HCT116 (cell line): ENCODE measurements at regions not wholly inside any gene's neighbourhood (a gene's known extent, or its start where the extent isn't known, plus 50 kb on each side); places are given as distances from the start of the nearest gene placed in this dataset.

ENCODE experiments used
- ATAC-seq: fragments of 200-7000 bp; cut with Tn5 transposase; 2 replicates; pipeline ENCODE4 v1.9.1; 2020; ENCODE audit warnings: mild to moderate bottlenecking, moderate library complexity
- BruUV-seq: library from RNA; stranded (reverse); fragments of 400-500 nt; replicated peaks from 2 replicates; lab custom pipeline; 2021; lab: Mats Ljungman, UMichigan
- CTCF ChIA-PET: fragments of 300-600 bp; sonication (Branson Sonifier 250); formaldehyde crosslinking; loops from one replicate; lab custom pipeline; 2021; ENCODE audit warnings: antibody characterized with exemption; lab: Charles Lee
- POLR2A ChIA-PET: fragments of 300-600, 350-600 bp; sonication (Branson Sonifier 250); formaldehyde crosslinking; loops from one replicate; lab custom pipeline; 2021; ENCODE audit warnings: antibody characterized with exemption; lab: Charles Lee
- RAD21 ChIA-PET, 2 experiments: fragments of 300-600 bp; sonication (Branson Sonifier 250); formaldehyde crosslinking; loops; one replicate each; lab custom pipeline; 2023; ENCODE audit warnings: low total read pairs in 2 of 2; ENCODE audit not compliant: uncharacterized antibody in 2 of 2, unreplicated experiment in 2 of 2, low non-redundant PET in 1 of 2; lab: Charles Lee
- DNase-seq: peaks from one replicate; pipeline ENCODE4 v3.0.0-alpha.2; 2010; ENCODE audit warnings: low read depth, low spot score
- H2AFZ ChIP-seq: fragments of 200-600 bp; shearing (Covaris generic), sonication (generic); 2 replicates; pipeline ENCODE4 v1.6.1; 2017; ENCODE audit warnings: low read depth, mixed run types, mixed read lengths, antibody characterized with exemption, low read length; ENCODE audit not compliant: poor library complexity, severe bottlenecking
- H3K27ac ChIP-seq: 2 replicates; pipeline ENCODE4 v1.5.1; 2012; ENCODE audit warnings: low read depth, low read length
- H3K27me3 ChIP-seq: fragments of 200-600 bp; sonication (generic); 2 replicates; pipeline ENCODE4 v1.6.1; 2016; ENCODE audit warnings: mixed run types, low read length, mixed read lengths; ENCODE audit not compliant: insufficient read depth
- H3K36me3 ChIP-seq, 2 experiments: fragments of 200-500 bp in 1 of 2; fragments of 200-600 bp in 1 of 2; sonication (Bioruptor generic) in 1 of 2; sonication (generic) in 1 of 2; 2 replicates each; pipeline versions ENCODE4 v1.5.1 to v1.6.1; 2014 to 2016; ENCODE audit warnings: low read length in 2 of 2, inconsistent platforms in 1 of 2, mixed read lengths in 1 of 2, mixed run types in 1 of 2; ENCODE audit not compliant: insufficient read depth in 2 of 2, control insufficient read depth in 1 of 2
- H3K4me1 ChIP-seq, 2 experiments: fragments of 200-600 bp in 1 of 2; sonication (generic) in 1 of 2; 2 replicates each; pipeline versions ENCODE4 v1.5.1 to v1.6.1; 2012 to 2017; ENCODE audit warnings: low read length in 2 of 2, inconsistent platforms in 1 of 2, mild to moderate bottlenecking in 1 of 2, mixed read lengths in 1 of 2, mixed run types in 1 of 2, moderate library complexity in 1 of 2; ENCODE audit not compliant: insufficient read depth in 2 of 2, control insufficient read depth in 1 of 2
- H3K4me2 ChIP-seq: fragments of 200-600 bp; sonication (generic); 2 replicates; pipeline ENCODE4 v1.6.1; 2017; ENCODE audit warnings: mixed run types, low read length, mixed read lengths
- H3K4me3 ChIP-seq, 2 experiments: fragments of 200-600 bp in 1 of 2; sonication (generic) in 1 of 2; replicated peaks in 1 of 2; 2 replicates each; pipeline ENCODE4 v1.5.1; 2011 to 2016; ENCODE audit warnings: low read length in 2 of 2, control low read depth in 1 of 2, low read depth in 1 of 2, mild to moderate bottlenecking in 1 of 2, mixed read lengths in 1 of 2, mixed run types in 1 of 2
- H3K79me2 ChIP-seq: fragments of 200-600 bp; sonication (generic); 2 replicates; pipeline ENCODE4 v1.6.1; 2017; ENCODE audit warnings: mild to moderate bottlenecking, mixed run types, low read length, moderate library complexity, mixed read lengths; ENCODE audit not compliant: insufficient read depth
- H3K9ac ChIP-seq: fragments of 200-600 bp; sonication (generic); 2 replicates; pipeline ENCODE4 v1.6.1; 2016; ENCODE audit warnings: low read length, mixed read lengths
- H3K9me2 ChIP-seq: fragments of 200-600 bp; sonication (generic), shearing (Covaris generic); 2 replicates; pipeline ENCODE4 v1.6.1; 2017; ENCODE audit warnings: mixed run types, mild to moderate bottlenecking, moderate library complexity; ENCODE audit not compliant: insufficient read depth
- H3K9me3 ChIP-seq, 2 experiments: fragments of 200-500 bp in 1 of 2; fragments of 200-600 bp in 1 of 2; sonication (Bioruptor generic) in 1 of 2; sonication (generic) in 1 of 2; 2 replicates each; pipeline ENCODE4 v1.6.1; 2014 to 2017; ENCODE audit warnings: low read length in 2 of 2, mixed read lengths in 2 of 2, inconsistent platforms in 1 of 2, low read depth in 1 of 2, mild to moderate bottlenecking in 1 of 2, mixed run types in 1 of 2, moderate library complexity in 1 of 2; ENCODE audit not compliant: control insufficient read depth in 1 of 2, insufficient read depth in 1 of 2
- H4K20me1 ChIP-seq: fragments of 200-600 bp; sonication (generic), shearing (Covaris generic); 2 replicates; pipeline ENCODE4 v1.6.1; 2017; ENCODE audit warnings: mixed run types, mild to moderate bottlenecking, moderate library complexity; ENCODE audit not compliant: insufficient read depth
- CBX3 ChIP-seq: IDR thresholded peaks from 2 replicates; pipeline ENCODE4 v1.6.1; 2012; ENCODE audit warnings: low read depth
- EGR1 ChIP-seq: IDR thresholded peaks from 2 replicates; pipeline ENCODE4 v1.6.1; 2012; ENCODE audit warnings: low read depth
- ELF1 ChIP-seq: IDR thresholded peaks from 2 replicates; pipeline ENCODE4 v1.6.1; 2012; ENCODE audit warnings: low read depth, borderline replicate concordance
- EZH2phosphoT487 ChIP-seq: fragments of 200-600 bp; IDR thresholded peaks from 2 replicates; pipeline ENCODE4 v1.6.1; 2018; ENCODE audit warnings: antibody characterized with exemption, borderline replicate concordance
- FOSL1 ChIP-seq: IDR thresholded peaks from 2 replicates; pipeline ENCODE4 v1.6.1; 2012; ENCODE audit warnings: low read depth
- MAX ChIP-seq: IDR thresholded peaks from 2 replicates; pipeline ENCODE4 v1.6.1; 2012
- POLR2AphosphoS5 ChIP-seq: IDR thresholded peaks from 2 replicates; pipeline ENCODE4 v1.6.1; 2011; ENCODE audit warnings: mild to moderate bottlenecking, low read depth, low read length, moderate library complexity
- RAD21 ChIP-seq: IDR thresholded peaks from 2 replicates; pipeline ENCODE4 v1.6.1; 2012; ENCODE audit warnings: low read depth, mild to moderate bottlenecking
- SP1 ChIP-seq: IDR thresholded peaks from 2 replicates; pipeline ENCODE4 v1.6.1; 2012; ENCODE audit warnings: low read depth
- SRF ChIP-seq: IDR thresholded peaks from 2 replicates; pipeline ENCODE4 v1.6.1; 2012; ENCODE audit warnings: low read depth
- TCF7L2 ChIP-seq: IDR thresholded peaks from 2 replicates; pipeline ENCODE4 v1.7.0; 2011; ENCODE audit warnings: borderline replicate concordance, inconsistent platforms; ENCODE audit not compliant: insufficient read depth, insufficient read length; ENCODE audit errors: extremely low read depth
- YY1 ChIP-seq: IDR thresholded peaks from 2 replicates; pipeline ENCODE4 v1.6.1; 2011; ENCODE audit warnings: low read length, low read depth, moderate library complexity, mild to moderate bottlenecking; ENCODE audit not compliant: insufficient replicate concordance; ENCODE audit errors: extremely low read depth
- ZBTB33 ChIP-seq: IDR thresholded peaks from 2 replicates; pipeline ENCODE4 v1.6.1; 2011; ENCODE audit warnings: mild to moderate bottlenecking, low read length, moderate library complexity; ENCODE audit not compliant: insufficient replicate concordance; ENCODE audit errors: extremely low read depth
- ZFX ChIP-seq: fragments of 450-650 bp; IDR thresholded peaks from 2 replicates; pipeline ENCODE4 v1.6.1; 2017
- ZNF274 ChIP-seq: fragments of 200-500 bp; sonication (Bioruptor generic); IDR thresholded peaks from 2 replicates; pipeline ENCODE4 v1.6.1; 2014; ENCODE audit warnings: mild to moderate bottlenecking, low read depth, low read length, inconsistent platforms
- intact Hi-C: fragments of 100-400 bp; cut with micrococcal nuclease; formaldehyde crosslinking; loops from 2 replicates; pipeline ENCODE4 v1.10.0; 2022

GRCh38 chr5:166916021-166916420 lies 1375.4 kb upstream of the WWC1 start:
- Histone ChIP-seq H3K9ac (no peak overlapping the region), H3K27me3 (no peaks in the 10 kb centered on the region)
- POLR2A ChIA-PET: no interaction called here
- no peak for TF ChIP-seq CBX3
- no peak for TF ChIP-seq EZH2phosphoT487
- no peak for TF ChIP-seq TCF7L2
- no peak for TF ChIP-seq MAX
- TF ChIP-seq EGR1: no peak
- no peak for TF ChIP-seq ZNF274
- TF ChIP-seq FOSL1: no peak
- no peak for TF ChIP-seq RAD21
- no peak for TF ChIP-seq ZFX
- TF ChIP-seq YY1: no peak
- TF ChIP-seq POLR2AphosphoS5: no peak
- TF ChIP-seq ELF1: no peak
- TF ChIP-seq ZBTB33: no peak
- no peak for TF ChIP-seq SRF
- TF ChIP-seq SP1: no peak
- TF ChIP-seq, all 23 proteins: peak for 0
- ChIA-PET CTCF (no interaction called here), RAD21 (no interaction called here)
- H3K4me3 ChIP-seq: no peak overlapping the region
- no peaks in the 10 kb centered on the region for H3K9me2 ChIP-seq
- intact Hi-C loops: no loop called here
- DNase-seq: no peak
- H2AFZ ChIP-seq: no peak overlapping the region
- ATAC-seq: no peak
- H3K36me3 ChIP-seq: no peaks in the 10 kb centered on the region
- H3K9me3 ChIP-seq: peaks cover 0 to 7% of the 10 kb centered on the region in 2 experiments; a peak in 2 of 4 replicates
- no peak overlapping the region for H3K27ac ChIP-seq
- no peak overlapping the region for H3K4me2 ChIP-seq
- H3K79me2 ChIP-seq: no peaks in the 10 kb centered on the region
- no peaks in the 10 kb centered on the region for H4K20me1 ChIP-seq
- no peaks in the 10 kb centered on the region for H3K4me1 ChIP-seq
- BruUV-seq: no TSS peak
